Hepatocyte (in vitro differentiated cells): ENCODE measurements at regions not wholly inside any gene's neighbourhood (a gene's known extent, or its start where the extent isn't known, plus 50 kb on each side); places are given as distances from the start of the nearest gene placed in this dataset.

Experiments
- EZH2 ChIP-seq: fragments of 200-600 bp; sonication (generic); IDR thresholded peaks from 2 replicates; pipeline ENCODE4 v1.6.1; 2016; ENCODE audit warnings: antibody characterized with exemption, mild to moderate bottlenecking, borderline replicate concordance
- TF ChIP-seq, protein P1 (sequence below): fragments of 200-600 bp; sonication (generic); IDR thresholded peaks from 2 replicates; pipeline ENCODE4 v1.5.1; 2016; ENCODE audit warnings: antibody characterized with exemption, mild to moderate bottlenecking; ENCODE audit not compliant: poor library complexity

- TF ChIP-seq, protein P1, sequence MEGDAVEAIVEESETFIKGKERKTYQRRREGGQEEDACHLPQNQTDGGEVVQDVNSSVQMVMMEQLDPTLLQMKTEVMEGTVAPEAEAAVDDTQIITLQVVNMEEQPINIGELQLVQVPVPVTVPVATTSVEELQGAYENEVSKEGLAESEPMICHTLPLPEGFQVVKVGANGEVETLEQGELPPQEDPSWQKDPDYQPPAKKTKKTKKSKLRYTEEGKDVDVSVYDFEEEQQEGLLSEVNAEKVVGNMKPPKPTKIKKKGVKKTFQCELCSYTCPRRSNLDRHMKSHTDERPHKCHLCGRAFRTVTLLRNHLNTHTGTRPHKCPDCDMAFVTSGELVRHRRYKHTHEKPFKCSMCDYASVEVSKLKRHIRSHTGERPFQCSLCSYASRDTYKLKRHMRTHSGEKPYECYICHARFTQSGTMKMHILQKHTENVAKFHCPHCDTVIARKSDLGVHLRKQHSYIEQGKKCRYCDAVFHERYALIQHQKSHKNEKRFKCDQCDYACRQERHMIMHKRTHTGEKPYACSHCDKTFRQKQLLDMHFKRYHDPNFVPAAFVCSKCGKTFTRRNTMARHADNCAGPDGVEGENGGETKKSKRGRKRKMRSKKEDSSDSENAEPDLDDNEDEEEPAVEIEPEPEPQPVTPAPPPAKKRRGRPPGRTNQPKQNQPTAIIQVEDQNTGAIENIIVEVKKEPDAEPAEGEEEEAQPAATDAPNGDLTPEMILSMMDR: no peak
- TF ChIP-seq EZH2: no peak
Observed at GRCh38 chr15:35944945-35945585, 399.1 kb upstream of the DPH6 start.
